Medulla oblongata (tissue), 1 donor: ENCODE measurements at regions not wholly inside any gene's neighbourhood (a gene's known extent, or its start where the extent isn't known, plus 50 kb on each side); places are given as distances from the start of the nearest gene placed in this dataset.
"Not testable (repeated sequence)": the region's sequence is repeated elsewhere in the genome, so short reads cannot be mapped to it uniquely, and the experiment has no call there.

Source experiments
- DNase-seq: peaks from one replicate; pipeline ENCODE4 v3.0.0-alpha.2; 2015; ENCODE audit errors: extremely low spot score

GRCh38 chr3:55297245-55297644, 189.9 kb downstream of the WNT5A start:
- no peak for DNase-seq

GRCh38 chr3:55296791-55297190, 190.3 kb downstream of the WNT5A start:
- no peak for DNase-seq

- DNase-seq: no peak
Observed at GRCh38 chr3:55296030-55296429, 191.1 kb downstream of the WNT5A start.

- DNase-seq: no peak
Observed at GRCh38 chr3:55294557-55294956, 192.5 kb downstream of the WNT5A start.

- DNase-seq: no peak
Observed at GRCh38 chr3:55292360-55292759, 194.7 kb downstream of the WNT5A start.

GRCh38 chr3:55288657-55289056, 198.4 kb downstream of the WNT5A start:
- no peak for DNase-seq

GRCh38 chr3:55286693-55287092, 200.4 kb downstream of the WNT5A start:
- peak; percentile 3 for DNase-seq

GRCh38 chr3:55285156-55285555, 201.9 kb downstream of the WNT5A start:
- no peak for DNase-seq

- no peak for DNase-seq
Observed at GRCh38 chr3:55283441-55283925, 203.6 kb downstream of the WNT5A start.

GRCh38 chr3:55282994-55283393, 204.1 kb downstream of the WNT5A start:
- DNase-seq: no peak

- DNase-seq: no peak
Observed at GRCh38 chr3:55272031-55272645, 215.0 kb downstream of the WNT5A start.

GRCh38 chr3:55271549-55271948, 215.6 kb downstream of the WNT5A start:
- no peak for DNase-seq

GRCh38 chr3:55270976-55271375, 216.1 kb downstream of the WNT5A start:
- no peak for DNase-seq

GRCh38 chr3:55269636-55270035, 217.5 kb downstream of the WNT5A start:
- DNase-seq: no peak

GRCh38 chr3:55269096-55269495, 218.0 kb downstream of the WNT5A start:
- no peak for DNase-seq

GRCh38 chr3:55267206-55267930, 219.7 kb downstream of the WNT5A start:
- DNase-seq: no peak

- no peak for DNase-seq
Observed at GRCh38 chr3:55264919-55265318, 222.2 kb downstream of the WNT5A start.

GRCh38 chr3:55252921-55253320, 234.2 kb downstream of the WNT5A start:
- DNase-seq: no peak

GRCh38 chr3:55249156-55249555, 237.9 kb downstream of the WNT5A start:
- DNase-seq: not testable (repeated sequence)

GRCh38 chr3:55247666-55248065, 239.4 kb downstream of the WNT5A start:
- no peak for DNase-seq

- no peak for DNase-seq
Observed at GRCh38 chr3:55246033-55246432, 241.1 kb downstream of the WNT5A start.

- no peak for DNase-seq
Observed at GRCh38 chr3:55245351-55245750, 241.8 kb downstream of the WNT5A start.

GRCh38 chr3:55244247-55244646, 242.9 kb downstream of the WNT5A start:
- no peak for DNase-seq
